GM12878 (cell line): ENCODE measurements at regions not wholly inside any gene's neighbourhood (a gene's known extent, or its start where the extent isn't known, plus 50 kb on each side); places are given as distances from the start of the nearest gene placed in this dataset.

Source experiments
- ATAC-seq: fragments of 200-7000 bp; cut with Tn5 transposase; 3 replicates; pipeline ENCODE4 v1.9.1; 2020; ENCODE audit warnings: mild to moderate bottlenecking, moderate library complexity
- BruUV-seq: library from RNA; stranded (reverse); fragments of 400-500 nt; replicated peaks from 2 replicates; lab custom pipeline; 2021; lab: Mats Ljungman, UMichigan
- CTCF ChIA-PET: fragments of 300-600 bp; sonication (Branson Sonifier 250); formaldehyde crosslinking; extraction: SDS; loops from one replicate; lab custom pipeline; 2021; ENCODE audit warnings: inconsistent platforms; lab: Yijun Ruan, JAX
- POLR2A ChIA-PET: fragments of 350-600 bp; formaldehyde crosslinking; extraction: SDS; loops from one replicate; lab custom pipeline; 2021; ENCODE audit warnings: inconsistent platforms; lab: Charles Lee
- RAD21 ChIA-PET: fragments of 300-600 bp; sonication (Branson Sonifier 250); formaldehyde crosslinking; loops from one replicate; lab custom pipeline; 2023; ENCODE audit warnings: antibody characterized with exemption; ENCODE audit not compliant: unreplicated experiment; lab: Charles Lee
- SMC1A ChIA-PET: fragments of 300-600 bp; sonication (Branson Sonifier 250); formaldehyde crosslinking; loops from one replicate; lab custom pipeline; 2023; ENCODE audit not compliant: unreplicated experiment, uncharacterized antibody; lab: Charles Lee
- DNase-seq: peaks from one replicate; pipeline ENCODE4 v3.0.0-alpha.2; 2011; ENCODE audit warnings: low read depth, low spot score
- FAIRE-seq: peaks from 3 replicates; lab custom pipeline; 2011; peaks lifted over from hg19 to GRCh38; lab: Jason Lieb, UNC
- H2AFZ ChIP-seq: 2 replicates; pipeline ENCODE4 v1.6.0; 2011; ENCODE audit warnings: low read depth, low read length, control low read depth; ENCODE audit not compliant: control insufficient read depth
- H3K27ac ChIP-seq: 2 replicates; pipeline ENCODE4 v1.5.1; 2011; ENCODE audit warnings: control low read depth; ENCODE audit not compliant: control insufficient read depth, insufficient read depth
- H3K27me3 ChIP-seq, 2 experiments: replicated peaks in 1 of 2; 2 replicates each; pipeline versions ENCODE4 v1.6.0 to v1.6.1; 2011; ENCODE audit warnings: low read length in 1 of 2; ENCODE audit not compliant: control insufficient read depth in 2 of 2, insufficient read depth in 2 of 2
- H3K36me3 ChIP-seq, 2 experiments: 2 replicates each; pipeline ENCODE4 v1.5.1; 2011; ENCODE audit warnings: low read length in 1 of 2; ENCODE audit not compliant: control insufficient read depth in 2 of 2, insufficient read depth in 2 of 2
- H3K4me1 ChIP-seq: 2 replicates; pipeline ENCODE4 v1.6.1; 2011; ENCODE audit warnings: mild to moderate bottlenecking, low read length, moderate library complexity, mixed read lengths; ENCODE audit not compliant: control insufficient read depth, insufficient read depth
- H3K4me2 ChIP-seq: 2 replicates; pipeline ENCODE4 v1.6.0; 2011; ENCODE audit warnings: control low read depth; ENCODE audit not compliant: control insufficient read depth, insufficient read depth
- H3K4me3 ChIP-seq: fragments of 200-600 bp; sonication (generic); 2 replicates; pipeline ENCODE4 v1.5.1; 2016
- H3K79me2 ChIP-seq: 2 replicates; pipeline ENCODE4 v1.6.0; 2011; ENCODE audit warnings: low read length; ENCODE audit not compliant: control insufficient read depth, insufficient read depth
- H3K9ac ChIP-seq: 2 replicates; pipeline ENCODE4 v1.8.0; 2011; ENCODE audit warnings: low read length, control low read depth, mixed read lengths; ENCODE audit not compliant: control insufficient read depth, insufficient read depth
- H3K9me3 ChIP-seq: replicated peaks from 3 replicates; pipeline ENCODE4 v1.5.1; 2011; ENCODE audit warnings: mild to moderate bottlenecking, low read length; ENCODE audit not compliant: control insufficient read depth, insufficient read depth
- H4K20me1 ChIP-seq: 2 replicates; pipeline ENCODE4 v1.6.0; 2011; ENCODE audit not compliant: control insufficient read depth, insufficient read depth
- ETV6 ChIP-seq, 2 experiments: fragments of 450-650 bp in 1 of 2; IDR thresholded peaks in 1 of 2; conservative IDR thresholded peaks in 1 of 2; 2 replicates each; pipeline ENCODE4 v1.6.1; 2014; ENCODE audit warnings: antibody characterized with exemption in 1 of 2, borderline replicate concordance in 1 of 2, low read depth in 1 of 2, mild to moderate bottlenecking in 1 of 2, moderate library complexity in 1 of 2
- NBN ChIP-seq: fragments of 450-650 bp; IDR thresholded peaks from 2 replicates; pipeline ENCODE4 v1.6.1; 2016
- NFYA ChIP-seq: IDR thresholded peaks from 2 replicates; pipeline ENCODE4 v1.6.1; 2011; ENCODE audit warnings: low read depth, mild to moderate bottlenecking, low read length, improper control_type of control experiment, borderline replicate concordance
- NKRF ChIP-seq: fragments of 450-650 bp; conservative IDR thresholded peaks from 2 replicates; pipeline ENCODE4 v1.6.1; 2017; ENCODE audit warnings: mild to moderate bottlenecking, moderate library complexity
- RAD21 ChIP-seq: IDR thresholded peaks from 2 replicates; pipeline ENCODE4 v1.6.1; 2011; ENCODE audit warnings: mild to moderate bottlenecking, low read depth, low read length, moderate library complexity; ENCODE audit not compliant: insufficient read depth
- RCOR1 ChIP-seq: conservative IDR thresholded peaks from 2 replicates; pipeline ENCODE4 v1.6.1; 2012; ENCODE audit warnings: low read depth, low read length, improper control_type of control experiment
- YBX1 ChIP-seq: fragments of 450-650 bp; IDR thresholded peaks from 2 replicates; pipeline ENCODE4 v1.6.1; 2016; ENCODE audit warnings: antibody characterized with exemption
- ZBTB4 ChIP-seq: fragments of 450-650 bp; formaldehyde crosslinking; IDR thresholded peaks from 2 replicates; pipeline ENCODE4 v1.4.0; 2022; ENCODE audit warnings: mild to moderate bottlenecking, moderate library complexity
- WGBS: methylation state at CpG from one replicate; pipeline ENCODE4 v1.1.6; 2016; ENCODE audit warnings: low lambda C conversion rate; ENCODE audit not compliant: insufficient replicate concordance, insufficient coverage; ENCODE audit errors: missing lambda C conversion rate; 5-methylcytosine and 5-hydroxymethylcytosine counted together
- in situ Hi-C: fragments of 300-500 bp; cut with MboI; formaldehyde crosslinking; loops from 9 replicates; pipeline ENCODE4 v1.14.3; 2018; ENCODE audit warnings: mixed read lengths
- intact Hi-C: fragments of 100-400 bp; cut with micrococcal nuclease; formaldehyde crosslinking; loops from one replicate; pipeline ENCODE4 v1.14.2; 2022; ENCODE audit not compliant: unreplicated experiment
- TF ChIP-seq, protein P1 (sequence below): fragments of 150-350 bp; IDR thresholded peaks from 2 replicates; pipeline ENCODE4 v1.6.1; 2014; ENCODE audit warnings: mild to moderate bottlenecking, low read depth, low read length

- Histone ChIP-seq H3K9me3 (no peaks in the 10 kb centered on the region), H3K36me3 (no peaks in the 10 kb centered on the region), H3K4me2 (no peak overlapping the region), H3K4me1 (no peaks in the 10 kb centered on the region), H3K4me3 (no peak overlapping the region), H4K20me1 (no peaks in the 10 kb centered on the region), H3K27me3 (peaks cover 0 to 7% of the 10 kb centered on the region in 2 experiments; a peak in 2 of 4 replicates), H3K9ac (no peak overlapping the region), H3K79me2 (no peaks in the 10 kb centered on the region), H3K27ac (no peak overlapping the region), H2AFZ (no peak overlapping the region)
- TF ChIP-seq NFYA (no peak), ETV6 (conservative IDR thresholded peaks at IDR 0.05 in 1 of 2, IDR thresholded peaks at IDR 0.05 in 1 of 2; ENCODE audit: borderline replicate concordance in 1 of 2, low read depth in 1 of 2) (no peak), NKRF (no peak), YBX1 (no peak), ZBTB4 (CRISPR knock-in tag) (no peak), RAD21 (no peak), RCOR1 (no peak), NBN (no peak)
- TF ChIP-seq, protein P1, sequence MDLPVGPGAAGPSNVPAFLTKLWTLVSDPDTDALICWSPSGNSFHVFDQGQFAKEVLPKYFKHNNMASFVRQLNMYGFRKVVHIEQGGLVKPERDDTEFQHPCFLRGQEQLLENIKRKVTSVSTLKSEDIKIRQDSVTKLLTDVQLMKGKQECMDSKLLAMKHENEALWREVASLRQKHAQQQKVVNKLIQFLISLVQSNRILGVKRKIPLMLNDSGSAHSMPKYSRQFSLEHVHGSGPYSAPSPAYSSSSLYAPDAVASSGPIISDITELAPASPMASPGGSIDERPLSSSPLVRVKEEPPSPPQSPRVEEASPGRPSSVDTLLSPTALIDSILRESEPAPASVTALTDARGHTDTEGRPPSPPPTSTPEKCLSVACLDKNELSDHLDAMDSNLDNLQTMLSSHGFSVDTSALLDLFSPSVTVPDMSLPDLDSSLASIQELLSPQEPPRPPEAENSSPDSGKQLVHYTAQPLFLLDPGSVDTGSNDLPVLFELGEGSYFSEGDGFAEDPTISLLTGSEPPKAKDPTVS, result no peak
- ChIA-PET RAD21 (no interaction called here), CTCF (no interaction called here), SMC1A (no interaction called here), POLR2A (no interaction called here)
- DNase-seq, result no peak
- ATAC-seq, result no peak
- 6% methylated on average over 2 of the region's 2 CpGs for WGBS
- no TSS peak for BruUV-seq
- intact Hi-C loops (no loop called here), in situ Hi-C loops (no loop called here)
- no peak for FAIRE-seq
Observed at GRCh38 chr2:236988216-236988615, 97.5 kb upstream of the COPS8 start.
